Duodenal mucosa (tissue), 2 donors: ENCODE measurements at regions not wholly inside any gene's neighbourhood (a gene's known extent, or its start where the extent isn't known, plus 50 kb on each side); places are given as distances from the start of the nearest gene placed in this dataset.

Experiments used
- H3K27ac ChIP-seq: one replicate; pipeline ENCODE4 v1.7.0; 2013; ENCODE audit warnings: low read depth, low read length
- H3K27me3 ChIP-seq, 2 donors: one replicate each; pipeline ENCODE4 v1.7.0; 2013; ENCODE audit warnings: low read length in 2 of 2, control low read depth in 1 of 2; ENCODE audit not compliant: insufficient read depth in 2 of 2, control insufficient read depth in 1 of 2
- H3K36me3 ChIP-seq, 2 donors: one replicate each; pipeline ENCODE4 v1.7.0; 2013; ENCODE audit warnings: low read length in 2 of 2, control low read depth in 1 of 2; ENCODE audit not compliant: insufficient read depth in 2 of 2, control insufficient read depth in 1 of 2
- H3K4me1 ChIP-seq, 2 donors: one replicate each; pipeline ENCODE4 v1.7.0; 2013; ENCODE audit warnings: low read length in 2 of 2, control low read depth in 1 of 2; ENCODE audit not compliant: insufficient read depth in 2 of 2, control insufficient read depth in 1 of 2
- H3K4me3 ChIP-seq, 2 donors: one replicate each; pipeline ENCODE4 v1.7.0; 2013; ENCODE audit warnings: low read length in 2 of 2, low read depth in 1 of 2
- H3K9ac ChIP-seq, 2 donors: one replicate each; pipeline ENCODE4 v1.7.0; 2013; ENCODE audit warnings: low read length in 2 of 2, low read depth in 1 of 2
- H3K9me3 ChIP-seq, 2 donors: one replicate each; pipeline ENCODE4 v1.7.0; 2013; ENCODE audit warnings: low read length in 2 of 2, control low read depth in 1 of 2; ENCODE audit not compliant: control insufficient read depth in 1 of 2

DNA sequence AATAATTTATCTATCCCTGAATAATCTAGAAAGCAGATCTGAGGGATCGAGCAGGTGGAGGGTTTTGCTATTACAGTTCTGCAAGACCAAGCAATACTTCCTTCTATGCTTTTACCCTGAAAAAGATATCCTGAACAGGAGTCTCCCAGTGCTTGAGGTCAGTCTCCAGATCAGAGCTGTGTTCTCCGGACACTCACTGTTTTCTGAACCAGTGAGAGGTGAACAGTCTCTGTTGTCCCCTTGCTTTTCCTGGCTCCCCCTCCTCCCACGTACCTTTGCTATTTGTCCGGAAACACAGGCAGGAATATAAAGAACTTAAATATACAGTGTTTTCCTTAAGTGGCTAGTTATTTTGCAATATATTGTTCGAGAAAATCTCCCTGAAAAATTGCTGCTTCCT, 116.6 kb downstream of the ATXN3L start:
- Histone ChIP-seq H3K9ac (no peak overlapping the region), H3K4me3 (no peak overlapping the region), H3K27me3 (no peaks in the 10 kb centered on the region), H3K9me3 (no peaks in the 10 kb centered on the region), H3K27ac (no peak overlapping the region), H3K36me3 (no peaks in the 10 kb centered on the region), H3K4me1 (no peaks in the 10 kb centered on the region)

DNA sequence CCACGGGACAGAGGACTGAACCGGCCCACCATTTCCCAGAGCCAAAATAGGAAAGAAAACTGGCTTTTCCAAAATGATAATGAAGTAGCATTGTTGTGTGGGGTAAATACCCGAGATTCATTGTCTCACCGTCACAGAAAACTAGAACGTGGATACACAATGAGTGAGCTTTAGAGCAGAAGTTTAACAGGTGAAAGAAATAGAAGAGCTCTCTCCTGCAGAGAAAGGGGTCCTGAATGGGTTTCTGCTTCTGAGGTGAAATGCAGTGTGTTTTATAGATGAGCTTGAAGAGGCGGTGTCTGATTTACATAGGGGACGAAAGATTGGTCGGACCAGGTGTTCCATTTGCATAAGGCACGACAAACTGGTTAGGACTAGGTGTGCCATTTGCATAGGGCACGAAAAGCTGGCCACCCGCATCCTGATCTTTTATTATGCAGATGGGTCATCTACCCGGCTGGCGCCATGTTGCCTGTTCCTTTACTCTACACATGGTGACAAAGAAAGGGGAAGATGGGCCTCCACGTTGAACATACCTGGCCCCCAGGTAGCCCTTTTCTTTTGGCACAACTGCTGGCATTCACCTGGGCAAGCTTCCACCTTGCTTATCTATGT, 118.1 kb downstream of the ATXN3L start:
- Histone ChIP-seq H3K9ac (no peak overlapping the region), H3K4me1 (no peaks in the 10 kb centered on the region), H3K27me3 (no peaks in the 10 kb centered on the region), H3K4me3 (no peak overlapping the region), H3K36me3 (no peaks in the 10 kb centered on the region), H3K9me3 (no peaks in the 10 kb centered on the region), H3K27ac (no peak overlapping the region)

DNA sequence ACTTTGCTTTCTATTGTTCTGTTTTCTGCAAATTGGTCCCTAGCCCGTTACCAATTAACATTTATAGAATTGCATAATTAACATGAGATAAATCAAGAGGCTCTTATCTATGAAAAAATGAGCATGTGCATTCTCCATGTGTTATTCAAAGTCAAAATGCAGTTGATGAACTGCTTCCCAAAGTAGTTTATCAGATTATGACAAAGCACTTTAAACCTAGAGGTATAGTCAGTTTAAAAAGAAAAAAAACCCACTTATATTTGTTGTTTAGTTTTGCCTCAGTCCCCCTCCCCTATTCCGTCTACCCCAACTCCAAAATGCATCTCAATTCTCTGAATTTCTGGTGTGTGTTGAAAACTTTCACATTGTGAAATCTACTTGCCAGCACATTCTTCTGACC, 119.5 kb downstream of the ATXN3L start:
- Histone ChIP-seq H3K27ac (no peak overlapping the region), H3K9ac (no peak overlapping the region), H3K36me3 (no peaks in the 10 kb centered on the region), H3K4me1 (no peaks in the 10 kb centered on the region), H3K4me3 (no peak overlapping the region), H3K27me3 (no peaks in the 10 kb centered on the region), H3K9me3 (no peaks in the 10 kb centered on the region)

DNA sequence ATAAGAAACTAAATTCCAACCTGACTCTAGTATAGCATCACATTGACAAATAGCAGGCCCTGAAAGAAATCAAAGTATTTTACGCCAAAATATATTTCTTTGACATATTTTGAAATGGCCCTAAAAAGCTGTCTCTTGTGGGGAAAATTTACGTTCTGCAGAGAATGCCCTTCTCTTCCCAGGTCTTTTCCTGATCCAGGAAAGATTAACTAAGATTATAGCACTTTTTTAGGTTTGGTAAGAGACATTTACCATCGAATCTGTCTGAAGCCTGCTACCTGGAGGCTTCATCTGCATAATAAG, 121.1 kb downstream of the ATXN3L start:
- H3K4me1 ChIP-seq, result no peaks in the 10 kb centered on the region
- no peaks in the 10 kb centered on the region for H3K27me3 ChIP-seq
- no peak overlapping the region for H3K9ac ChIP-seq
- H3K9me3 ChIP-seq, result no peaks in the 10 kb centered on the region
- no peak overlapping the region for H3K4me3 ChIP-seq
- H3K27ac ChIP-seq, result no peak overlapping the region
- H3K36me3 ChIP-seq, result no peaks in the 10 kb centered on the region

DNA sequence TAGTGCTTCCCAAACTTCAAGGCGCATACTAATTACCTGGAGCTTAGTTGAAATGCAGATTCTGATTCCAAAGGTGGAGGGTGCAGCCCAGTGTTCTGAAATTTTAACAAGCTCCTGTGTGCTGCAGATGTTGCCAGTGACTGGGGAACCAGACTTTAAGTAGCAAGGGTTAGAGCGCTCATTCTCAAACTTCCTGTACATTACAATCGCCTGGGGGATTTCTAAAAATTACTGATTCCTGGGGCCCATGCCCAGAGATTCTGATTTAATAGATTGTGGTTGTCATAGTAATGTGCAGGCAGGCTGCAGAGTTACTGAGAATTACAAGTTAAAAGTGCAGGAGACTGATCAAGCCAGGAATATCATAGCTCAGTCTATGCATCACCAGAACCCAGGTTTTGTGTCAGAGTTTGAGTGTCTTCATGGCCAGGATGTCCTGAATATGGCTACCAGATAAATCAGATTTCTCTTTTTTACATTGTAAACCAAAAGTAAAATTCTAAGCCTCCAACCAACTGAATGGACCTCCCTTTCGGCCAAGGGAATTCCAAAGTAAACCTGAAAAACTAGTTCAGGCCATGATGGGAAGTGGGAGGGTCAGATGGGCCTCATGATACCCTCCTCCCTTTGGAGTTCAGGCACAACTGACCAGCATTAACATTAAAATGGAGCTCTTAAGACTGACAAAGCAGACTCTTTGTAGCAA, 121.6 kb downstream of the ATXN3L start:
- Histone ChIP-seq H3K27ac (no peak overlapping the region), H3K27me3 (no peaks in the 10 kb centered on the region), H3K9me3 (no peaks in the 10 kb centered on the region), H3K36me3 (no peaks in the 10 kb centered on the region), H3K4me1 (no peaks in the 10 kb centered on the region), H3K4me3 (no peak overlapping the region), H3K9ac (no peak overlapping the region)

DNA sequence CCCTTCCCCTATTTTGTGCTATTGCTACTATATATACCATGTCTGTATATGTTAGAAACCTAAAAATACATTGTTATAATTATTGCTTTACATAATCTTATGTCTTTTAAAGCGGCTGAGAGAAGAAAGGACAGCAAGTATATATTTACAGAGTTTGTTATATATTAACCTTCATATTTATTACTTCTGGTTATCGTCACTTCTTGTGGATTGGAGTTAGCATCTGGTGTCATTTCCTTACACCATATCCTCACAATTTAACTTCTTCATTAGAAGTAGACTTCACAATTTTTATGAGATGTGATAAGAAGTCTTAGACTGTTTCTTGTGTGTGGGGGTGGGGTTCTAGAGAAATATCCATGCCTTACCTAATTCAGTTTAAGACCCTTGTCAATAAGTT, 123.1 kb downstream of the ATXN3L start:
- no peak overlapping the region for H3K27ac ChIP-seq
- H3K4me1 ChIP-seq, result no peaks in the 10 kb centered on the region
- no peak overlapping the region for H3K9ac ChIP-seq
- no peaks in the 10 kb centered on the region for H3K9me3 ChIP-seq
- no peaks in the 10 kb centered on the region for H3K27me3 ChIP-seq
- H3K36me3 ChIP-seq, result no peaks in the 10 kb centered on the region
- no peak overlapping the region for H3K4me3 ChIP-seq

DNA sequence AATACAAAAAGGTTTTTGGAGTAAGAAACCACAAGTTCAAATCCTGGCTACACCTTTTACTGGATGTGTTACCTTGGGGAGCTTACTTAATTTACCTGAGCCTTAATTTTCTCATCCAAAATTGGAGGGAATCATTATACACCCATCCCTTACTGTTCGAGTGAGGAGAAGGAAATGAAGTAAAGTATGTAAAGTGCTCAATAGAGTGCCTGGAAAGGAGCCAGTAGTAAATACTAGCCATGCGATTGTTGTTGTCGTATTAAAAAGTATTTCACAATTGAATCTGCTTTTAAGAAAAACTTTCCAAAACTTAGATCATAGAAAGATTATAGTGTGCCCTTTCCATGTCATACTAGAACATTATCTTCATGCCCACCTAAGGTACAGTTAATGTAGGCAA, 124.5 kb downstream of the ATXN3L start:
- Histone ChIP-seq H3K4me3 (no peak overlapping the region), H3K9ac (no peak overlapping the region), H3K36me3 (no peaks in the 10 kb centered on the region), H3K9me3 (no peaks in the 10 kb centered on the region), H3K27ac (no peak overlapping the region), H3K4me1 (no peaks in the 10 kb centered on the region), H3K27me3 (no peaks in the 10 kb centered on the region)

DNA sequence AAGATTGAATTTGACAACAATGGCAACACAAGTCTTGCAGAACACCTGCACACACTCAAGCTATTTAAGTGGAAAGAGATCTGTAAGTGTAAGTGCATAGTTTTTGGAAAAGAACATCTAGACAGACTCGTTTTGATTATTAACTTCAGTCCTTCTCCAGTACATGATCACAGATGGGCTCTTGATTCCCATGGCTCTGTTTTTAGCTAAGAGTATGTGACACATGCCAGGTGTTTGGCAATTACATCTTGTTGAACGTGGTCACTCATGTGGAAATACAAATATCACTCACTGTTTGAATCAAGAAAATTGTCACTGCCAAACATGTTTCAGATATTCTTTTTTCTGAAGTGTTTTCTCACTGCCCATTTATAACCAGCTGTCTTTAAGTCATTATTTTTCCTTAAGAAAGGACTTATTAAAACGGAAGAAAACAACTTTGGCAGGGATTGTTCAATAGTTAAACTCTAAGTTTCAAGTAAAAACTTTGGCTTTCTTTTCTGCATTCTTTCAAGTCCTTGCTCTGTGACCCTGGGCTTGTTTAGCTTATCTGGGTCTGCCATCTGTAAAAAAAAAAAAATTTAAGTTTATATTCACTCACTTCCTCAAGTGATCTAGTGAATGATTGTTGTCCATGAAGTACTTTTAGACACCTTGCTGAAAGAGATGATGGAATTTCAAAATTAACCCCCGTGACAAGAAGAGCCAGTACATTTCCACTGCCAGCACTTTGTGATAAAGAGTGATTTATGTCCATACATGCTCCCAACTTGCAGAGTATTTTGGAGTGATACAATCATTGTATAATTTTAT, 125.4 kb downstream of the ATXN3L start:
- no peak overlapping the region for H3K27ac ChIP-seq

DNA sequence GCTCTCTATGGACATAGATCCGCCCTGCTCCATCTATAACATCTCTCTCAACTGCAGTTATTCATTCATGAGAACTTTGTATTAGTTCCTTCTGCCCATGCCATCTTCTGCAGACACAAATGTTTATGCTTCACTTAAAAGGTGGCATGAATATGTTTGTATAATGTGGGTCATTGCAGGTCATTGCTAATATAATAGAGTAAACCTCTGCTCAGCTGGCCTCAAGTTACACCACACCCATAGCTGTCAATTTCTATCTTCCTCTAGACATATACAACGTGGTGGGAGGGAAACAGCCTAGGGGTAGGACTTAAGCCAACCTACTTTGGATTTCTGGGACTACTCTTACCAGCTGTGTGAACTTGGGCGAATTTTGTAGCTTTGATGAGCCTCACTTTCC, 129.8 kb downstream of the ATXN3L start:
- Histone ChIP-seq H3K4me1 (no peaks in the 10 kb centered on the region), H3K36me3 (no peaks in the 10 kb centered on the region), H3K4me3 (no peak overlapping the region), H3K27me3 (no peaks in the 10 kb centered on the region), H3K9me3 (no peaks in the 10 kb centered on the region), H3K27ac (no peak overlapping the region), H3K9ac (no peak overlapping the region)

More for the DNA sequence above, 125.4 kb downstream of the ATXN3L start:
- Histone ChIP-seq H3K4me1 (no peaks in the 10 kb centered on the region), H3K9ac (no peak overlapping the region), H3K9me3 (no peaks in the 10 kb centered on the region), H3K36me3 (no peaks in the 10 kb centered on the region), H3K4me3 (no peak overlapping the region), H3K27me3 (no peaks in the 10 kb centered on the region)

DNA sequence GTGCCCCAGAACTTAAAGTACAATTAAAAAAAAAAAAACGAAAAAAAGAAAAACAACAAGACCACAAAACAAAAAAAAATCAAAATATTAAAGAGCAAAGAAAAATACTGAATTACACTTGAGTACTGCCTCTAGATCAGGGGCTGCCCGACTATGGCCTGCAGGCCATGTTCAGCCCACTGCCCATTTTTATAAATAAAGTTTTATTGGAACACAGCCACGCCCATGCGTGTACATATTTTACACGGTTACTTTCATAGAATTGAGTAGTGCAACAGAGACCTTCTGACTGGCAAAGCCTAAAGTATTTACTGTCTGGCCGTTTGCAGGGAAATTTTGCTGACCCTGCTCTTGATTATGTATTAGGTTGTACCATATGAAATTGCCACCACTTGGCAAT, 130.5 kb downstream of the ATXN3L start:
- H3K9me3 ChIP-seq, result no peaks in the 10 kb centered on the region
- no peaks in the 10 kb centered on the region for H3K4me1 ChIP-seq
- no peak overlapping the region for H3K4me3 ChIP-seq
- H3K36me3 ChIP-seq, result no peaks in the 10 kb centered on the region
- H3K9ac ChIP-seq, result no peak overlapping the region
- no peak overlapping the region for H3K27ac ChIP-seq
- H3K27me3 ChIP-seq, result no peaks in the 10 kb centered on the region
